ENCODE measurements at regions not wholly inside any gene's neighbourhood (a gene's known extent, or its start where the extent isn't known, plus 50 kb on each side); places are given as distances from the start of the nearest gene placed in this dataset.

- TF ChIP-seq CTCF (conservative IDR thresholded peaks at IDR 0.05) = no peak
- peaks cover 11 to 12% of the 10 kb centered on the region in 2 experiments for H3K4me1 Mint-ChIP-seq
These were observed 1121.8 kb upstream of the TENM4 start for GRCh38 chr11:80562523-80563125.

More at GRCh38 chr11:80562523-80563125, 1121.8 kb upstream of the TENM4 start:
- H2BK120ac ChIP-seq (ENCODE audit: low read depth, low read length, poor library complexity, severe bottlenecking) = no peak overlapping the region
- H3K27me3 ChIP-seq (ENCODE audit: insufficient read depth, low read length) = no peaks in the 10 kb centered on the region
- H3K4me1 ChIP-seq (ENCODE audit: insufficient read depth, low read length) = no peaks in the 10 kb centered on the region; the same call in 1 of the 2 replicates
- no peak overlapping the region for H3T11ph ChIP-seq (ENCODE audit: low read length)
- WGBS (ENCODE audit: extremely low coverage, insufficient read length, low lambda C conversion rate) = no CpG with 5 or more reads among the region's 4 CpGs
- Mint-ChIP-seq H3K4me3 (no peak overlapping the region), H3K27me3 (ENCODE audit: low read depth) (no peaks in the 10 kb centered on the region), H3K36me3 (ENCODE audit: insufficient read depth in 1 of 3, low read depth in 3 of 3) (no peaks in the 10 kb centered on the region), H3K27ac (no peak overlapping the region), H3K9me3 (no peaks in the 10 kb centered on the region)
- no peaks in the 10 kb centered on the region for H3K79me1 ChIP-seq (ENCODE audit: insufficient read depth, low read depth, low read length, poor library complexity, severe bottlenecking)
- H3K23ac ChIP-seq (ENCODE audit: insufficient read length, low read depth, low read length) = no peak overlapping the region
- no peak overlapping the region for H3K18ac ChIP-seq (ENCODE audit: insufficient read length, low read depth, low read length)
- H2AK5ac ChIP-seq (ENCODE audit: insufficient read length, low read length) = no peak overlapping the region
- no peak overlapping the region for H4K91ac ChIP-seq (ENCODE audit: insufficient read length, low read depth, low read length)
- no peak overlapping the region for H2BK5ac ChIP-seq (ENCODE audit: insufficient read length, low read length)
- no peak overlapping the region for H4K8ac ChIP-seq (replicated peaks; ENCODE audit: insufficient read length, low read depth, low read length)
- H4K20me1 ChIP-seq (ENCODE audit: control insufficient read depth, insufficient read depth, insufficient read length) = no peaks in the 10 kb centered on the region
- no peaks in the 10 kb centered on the region for H3K23me2 ChIP-seq (ENCODE audit: insufficient read length, low read depth, low read length, poor library complexity, severe bottlenecking)
- H3K14ac ChIP-seq (ENCODE audit: insufficient read depth, low read length) = no peak overlapping the region
- H3K9me3 ChIP-seq (ENCODE audit: control insufficient read depth, low read depth, low read length) = no peaks in the 10 kb centered on the region
- H2BK12ac ChIP-seq (ENCODE audit: insufficient read length, low read depth, low read length) = no peak overlapping the region
- no peak overlapping the region for H2BK15ac ChIP-seq (ENCODE audit: low read depth, low read length)
- H4K5ac ChIP-seq (ENCODE audit: insufficient read length, low read depth, low read length) = no peak overlapping the region
- no peak overlapping the region for H3K27ac ChIP-seq (ENCODE audit: insufficient read length, low read depth, low read length)
- H2BK20ac ChIP-seq (ENCODE audit: low read depth, low read length, poor library complexity, severe bottlenecking) = no peak overlapping the region
- H2AFZ ChIP-seq (ENCODE audit: low read length) = no peak overlapping the region
- no peak overlapping the region for H3K9ac ChIP-seq (ENCODE audit: extremely low read depth, insufficient read length, low read length)
- no peak overlapping the region for H3K56ac ChIP-seq (ENCODE audit: insufficient read length, low read depth, low read length)
- no peaks in the 10 kb centered on the region for H3K79me2 ChIP-seq (ENCODE audit: insufficient read depth, low read length)
- no peak for DNase-seq
- H3K4me2 ChIP-seq (ENCODE audit: insufficient read depth, insufficient read length, low read length) = no peak overlapping the region
- H3K4ac ChIP-seq (ENCODE audit: low read depth, low read length) = no peak overlapping the region

All from H9 (cell line).